NCI-H2227 treated with DMSO at 0.1 percent for 48 hours (cell line): ENCODE measurements at regions not wholly inside any gene's neighbourhood (a gene's known extent, or its start where the extent isn't known, plus 50 kb on each side); places are given as distances from the start of the nearest gene placed in this dataset.

Experiments
- DNase-seq: peaks from one replicate; lab custom pipeline; 2025; lab: John Stamatoyannopoulos, UW

GRCh38 chr22:48440673-48441552, 1386.8 kb downstream of the BRD1 start:
- no peak for DNase-seq

DNA sequence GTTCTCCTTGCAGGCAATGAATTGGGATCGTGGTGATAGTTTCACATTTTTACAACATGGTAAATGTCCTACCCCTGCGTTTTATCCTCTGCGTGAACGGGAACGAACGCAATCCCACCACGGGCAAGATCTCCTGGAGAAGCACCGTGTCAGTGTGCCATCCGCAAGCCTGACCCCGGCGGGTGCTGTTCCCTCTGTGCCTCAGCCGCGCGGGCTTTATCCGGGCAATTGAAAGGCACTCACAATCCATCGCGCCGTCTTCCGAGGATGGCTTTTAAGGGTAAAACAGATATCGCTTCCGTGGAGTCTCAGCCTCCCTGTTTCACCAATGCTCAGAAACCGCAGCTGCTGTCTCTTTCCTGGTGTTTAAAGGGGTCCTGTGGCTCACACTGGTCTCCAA, 1387.5 kb downstream of the BRD1 start:
- DNase-seq = no peak

GRCh38 chr22:48439560-48440135, 1388.0 kb downstream of the BRD1 start:
- no peak for DNase-seq

DNA sequence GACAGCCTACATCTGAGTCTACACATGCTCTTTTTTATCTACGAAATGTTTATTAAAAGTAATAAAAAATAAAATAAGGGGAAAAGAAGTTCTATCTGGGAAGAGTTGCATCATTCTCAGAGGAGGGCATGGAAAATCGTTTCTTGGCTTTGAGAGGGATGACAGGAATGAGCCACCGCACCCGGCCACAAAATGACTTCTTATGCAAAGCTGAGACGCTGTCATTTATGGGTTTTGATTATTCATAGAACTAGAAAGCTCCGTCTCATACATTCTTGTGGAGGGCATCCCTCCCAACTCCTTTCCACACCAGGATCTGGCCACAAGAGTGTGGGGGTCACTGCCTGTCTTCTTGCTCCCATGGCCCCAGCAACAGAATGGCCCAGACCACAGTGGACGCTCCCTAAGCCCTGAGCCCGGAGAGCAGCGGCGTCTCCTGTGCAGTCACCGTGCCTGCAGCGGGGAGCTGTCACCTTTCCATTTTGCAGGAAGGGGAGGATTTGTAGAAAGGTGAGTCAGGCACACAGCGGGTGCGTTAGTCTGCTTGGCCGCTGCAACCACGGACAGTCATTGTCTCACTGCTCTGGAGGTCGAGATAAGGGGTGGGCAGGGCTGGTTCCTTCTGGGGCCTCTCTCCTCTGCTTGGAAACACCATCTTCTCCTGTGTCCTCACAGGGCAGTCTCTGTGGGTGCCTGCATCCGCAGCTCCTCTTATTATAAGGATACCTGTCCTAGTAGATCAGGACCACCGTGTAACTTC, 1388.7 kb downstream of the BRD1 start:
- DNase-seq = no peak

DNA sequence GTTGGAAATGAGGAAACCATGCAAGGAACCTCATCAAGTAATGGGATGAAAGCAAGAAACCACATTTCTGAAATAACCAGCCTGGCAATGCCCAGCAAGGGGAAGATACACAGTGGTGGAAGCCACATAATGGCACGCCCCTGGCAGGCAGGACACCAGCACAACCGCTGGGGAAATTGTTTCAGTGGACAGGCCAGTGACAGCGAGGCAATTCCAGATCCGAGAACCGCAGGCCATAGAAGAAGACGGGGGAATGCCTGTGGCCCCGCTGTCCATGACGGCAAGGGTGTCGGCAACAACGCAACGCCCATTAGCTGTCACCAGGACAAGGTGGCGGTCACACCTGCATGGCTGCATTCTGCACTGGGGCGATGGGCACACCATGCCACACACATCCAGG, 1389.6 kb downstream of the BRD1 start:
- no peak for DNase-seq

DNA sequence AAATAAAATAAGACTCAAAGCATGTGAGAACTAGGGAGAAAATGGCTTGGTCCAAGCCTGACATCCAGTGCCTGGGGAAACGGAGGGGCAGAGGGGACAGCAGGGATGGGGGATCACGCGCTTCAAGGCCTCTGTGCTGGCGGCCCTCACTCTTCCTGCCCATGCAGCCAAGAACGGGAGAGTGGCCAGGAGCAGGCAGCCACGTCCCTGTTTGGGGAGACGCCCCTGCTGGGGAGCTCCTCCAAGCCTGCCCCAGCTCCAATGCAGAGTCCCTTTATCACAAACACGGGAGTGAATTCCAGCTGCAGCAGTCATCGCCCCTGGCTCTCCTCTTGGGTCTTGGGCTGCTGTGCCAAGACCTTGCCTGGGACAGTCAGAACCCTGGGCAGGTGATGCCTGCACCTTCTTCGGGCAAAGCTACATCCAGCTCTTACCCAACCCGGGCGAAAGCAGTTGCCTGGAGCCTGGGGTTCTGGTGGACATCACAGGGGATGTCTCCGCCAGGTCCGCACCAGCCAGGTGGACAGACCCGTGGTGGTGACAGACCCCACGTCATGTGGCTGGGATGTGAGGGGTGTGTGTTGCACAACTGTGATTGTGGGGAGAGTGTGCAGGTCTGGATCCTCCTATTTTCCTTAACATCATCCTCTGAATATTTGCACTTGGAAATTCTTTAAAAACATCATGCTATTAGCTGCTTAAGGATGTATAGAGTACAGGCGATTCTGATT, 1391.3 kb downstream of the BRD1 start:
- no peak for DNase-seq

DNA sequence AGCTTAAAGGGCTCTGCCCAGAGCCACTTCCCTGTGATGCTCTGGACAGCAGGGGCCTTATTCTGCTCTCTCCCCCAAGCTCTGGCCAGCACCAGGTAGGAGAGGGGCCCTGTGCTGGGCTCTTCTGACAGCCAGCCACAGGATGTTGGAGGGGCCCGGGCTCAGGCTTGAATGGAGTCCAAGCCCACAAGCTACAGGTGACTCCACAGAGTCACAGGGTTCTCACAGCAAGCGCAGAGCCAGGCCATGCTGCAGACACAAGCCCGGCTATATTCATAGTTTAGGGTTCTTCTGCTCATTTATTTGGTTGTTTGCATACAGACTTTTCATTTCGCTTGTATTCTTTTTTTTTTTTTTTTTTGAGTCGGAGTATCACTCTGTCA, 1392.8 kb downstream of the BRD1 start:
- DNase-seq = no peak

DNA sequence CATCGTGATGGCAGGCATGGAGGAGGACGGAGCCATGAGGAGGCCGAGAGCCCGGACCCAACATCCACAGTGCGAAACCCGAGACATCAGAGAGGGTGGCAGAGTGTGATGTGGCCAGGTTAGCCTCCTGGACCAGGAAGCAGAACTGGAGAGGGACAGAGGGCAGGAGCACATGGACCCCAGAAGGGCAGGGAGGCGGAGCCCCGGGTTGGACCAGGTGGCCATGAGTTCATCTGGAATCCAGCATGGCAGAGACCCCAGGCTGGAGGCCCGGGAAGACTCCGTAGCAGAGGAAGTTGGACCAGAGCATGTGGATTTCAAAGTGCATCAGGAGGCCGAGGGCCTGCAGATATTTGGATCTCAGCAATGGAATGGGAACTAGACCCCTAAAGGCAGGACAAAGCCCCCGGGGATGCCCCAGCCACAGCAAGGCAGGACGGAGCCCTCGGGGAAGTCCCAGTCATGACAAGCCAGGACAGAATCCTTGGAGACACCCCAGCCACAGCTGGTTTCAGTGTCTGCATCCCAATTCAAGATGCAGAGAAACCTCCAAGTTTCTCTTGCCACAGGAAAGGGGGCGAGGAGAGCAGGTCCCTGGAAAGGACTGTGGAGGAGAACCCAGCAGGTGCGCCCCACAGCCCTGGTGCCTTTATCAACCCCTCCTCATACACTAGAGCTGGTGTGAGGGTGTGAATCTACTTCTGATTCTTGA, 1393.4 kb downstream of the BRD1 start:
- DNase-seq = no peak

DNA sequence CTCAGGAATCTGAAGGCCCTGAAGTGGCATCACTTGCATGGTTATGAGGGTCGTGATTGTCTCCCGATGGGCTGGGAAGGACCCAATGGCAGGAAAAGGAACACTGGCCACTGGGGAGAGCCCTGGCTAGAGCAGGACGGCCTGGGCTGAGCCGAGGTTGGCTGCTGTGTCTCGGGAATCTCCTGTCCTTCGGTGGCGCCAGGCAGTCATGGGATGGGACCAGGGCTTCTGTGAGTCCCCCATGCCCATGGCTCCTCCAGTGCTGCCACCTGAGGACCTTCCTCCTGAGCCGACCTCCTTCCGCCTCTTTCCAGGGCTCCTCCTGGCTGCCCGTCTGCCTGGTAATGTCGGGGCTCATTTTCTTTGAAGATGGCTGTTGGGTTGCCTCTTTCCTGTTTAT, 1394.0 kb downstream of the BRD1 start:
- no peak for DNase-seq

- DNase-seq = no peak
Observed at GRCh38 chr22:48432781-48433518, 1394.7 kb downstream of the BRD1 start.

DNA sequence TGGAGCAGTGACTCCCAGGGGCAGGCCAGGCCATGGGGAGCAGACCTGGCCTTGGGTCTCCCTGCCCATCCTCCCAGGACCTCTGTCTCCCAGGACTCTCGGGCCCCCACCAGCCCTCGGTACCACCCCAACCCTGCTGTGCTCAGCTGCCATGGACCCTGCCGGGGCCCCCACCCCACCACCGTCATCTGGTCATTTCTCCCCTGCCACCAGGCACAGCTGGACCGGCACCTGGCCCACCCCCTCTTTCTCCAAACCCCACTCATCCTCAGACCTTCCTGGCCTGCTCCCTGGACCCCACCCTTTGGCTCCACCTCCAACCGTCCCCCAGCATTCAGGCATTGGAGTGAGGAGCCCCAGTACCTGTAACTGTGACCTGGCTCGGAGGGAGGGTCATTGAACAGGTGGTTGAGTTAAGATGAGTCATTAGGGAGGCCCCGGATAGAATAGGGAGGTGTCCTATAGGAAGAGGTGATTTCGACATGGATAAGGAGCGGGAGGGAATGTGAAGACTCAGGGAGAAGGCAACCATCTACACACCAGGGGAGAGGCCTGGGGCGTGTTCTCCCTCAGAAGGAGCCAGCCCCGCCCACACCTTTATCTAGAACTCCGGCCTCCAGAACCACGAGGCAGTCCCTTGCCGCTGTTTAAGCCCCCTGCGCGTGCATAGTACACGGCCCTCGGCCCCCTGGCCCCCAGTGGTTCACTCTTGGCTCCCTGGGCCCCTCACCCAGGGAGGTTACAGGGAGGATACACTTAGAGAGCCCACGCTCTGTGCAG, 1395.9 kb downstream of the BRD1 start:
- DNase-seq = no peak

DNA sequence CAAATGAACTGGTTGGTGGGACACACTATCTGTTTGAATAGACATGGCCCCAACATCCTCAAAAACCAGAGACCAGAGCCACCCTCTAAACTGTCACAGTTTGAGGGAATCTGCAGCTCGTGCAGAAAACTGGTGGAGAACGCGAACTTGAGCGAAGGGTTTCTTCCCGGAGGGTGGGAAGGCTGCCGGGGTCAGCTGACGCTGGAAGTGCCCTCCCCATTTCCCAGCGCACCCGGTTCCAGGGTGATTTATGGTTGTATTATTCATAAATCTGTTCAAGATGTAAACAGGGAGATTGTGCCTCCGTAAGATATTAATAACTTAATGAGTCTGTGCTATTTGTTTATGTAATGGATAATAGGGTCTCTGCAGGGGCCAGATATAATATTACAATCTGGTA, 1396.7 kb downstream of the BRD1 start:
- DNase-seq = no peak

DNA sequence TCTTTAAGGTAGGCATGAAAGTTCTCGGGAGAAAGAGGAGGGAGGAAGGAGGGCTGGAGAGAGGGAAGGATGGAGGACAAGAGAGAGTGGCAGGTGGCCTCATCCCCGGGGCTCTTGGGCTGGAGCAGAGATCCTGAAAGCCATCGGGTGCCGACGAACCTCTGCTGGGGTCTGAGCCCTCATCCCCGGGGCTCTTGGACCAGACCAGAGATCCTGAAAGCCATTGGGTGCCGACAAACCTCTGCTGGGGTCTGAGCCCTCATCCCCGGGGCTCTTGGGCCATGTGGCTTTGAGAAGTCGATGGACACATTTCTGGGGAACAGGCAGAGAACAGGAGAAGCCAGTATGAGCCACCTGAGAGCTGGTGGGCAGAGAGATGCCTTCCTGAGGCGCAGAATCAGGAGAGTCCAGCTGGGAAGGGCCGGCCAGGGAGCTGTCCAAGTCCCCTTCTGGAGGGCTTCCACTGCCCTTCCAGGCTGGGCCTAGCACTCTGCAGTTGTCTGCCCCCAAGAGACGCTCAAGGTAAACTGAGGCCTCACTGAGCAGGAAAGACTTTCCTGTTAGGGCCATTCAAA, 1398.1 kb downstream of the BRD1 start:
- DNase-seq = no peak

DNA sequence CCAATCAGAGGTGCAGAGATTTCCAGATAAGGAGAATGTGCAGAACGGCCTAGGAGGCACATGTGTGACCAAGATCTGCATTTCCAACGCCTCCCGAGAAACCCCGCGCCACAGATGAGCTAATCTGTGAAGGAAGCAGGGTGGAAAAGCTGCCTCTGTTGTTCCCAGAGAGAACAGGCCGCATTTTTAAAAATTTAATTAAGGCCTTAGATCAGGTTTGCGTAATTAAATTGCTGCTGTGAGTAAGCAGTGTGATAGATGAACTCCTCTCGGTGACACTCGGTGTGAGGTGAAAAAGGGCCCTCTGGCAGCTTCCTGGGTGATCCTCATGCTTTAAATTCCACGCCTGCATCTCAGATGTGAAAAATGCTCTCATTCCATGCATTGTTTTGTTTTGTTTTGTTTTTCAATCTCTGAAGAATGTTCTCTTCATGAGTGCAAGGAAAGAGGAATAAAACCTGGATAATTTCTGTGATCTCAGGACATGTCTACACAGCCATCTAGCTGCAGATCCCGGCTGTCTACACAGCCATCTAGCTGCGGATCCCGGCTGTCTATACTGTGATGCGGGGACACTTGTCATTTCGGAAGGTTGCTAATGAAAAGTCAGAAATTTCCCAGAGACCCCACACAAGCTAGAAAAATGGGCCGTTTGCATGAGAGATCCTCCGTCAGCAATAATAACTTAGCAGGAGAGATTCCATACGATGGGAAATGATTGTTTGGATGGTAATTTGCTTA, 1398.9 kb downstream of the BRD1 start:
- DNase-seq = no peak

DNA sequence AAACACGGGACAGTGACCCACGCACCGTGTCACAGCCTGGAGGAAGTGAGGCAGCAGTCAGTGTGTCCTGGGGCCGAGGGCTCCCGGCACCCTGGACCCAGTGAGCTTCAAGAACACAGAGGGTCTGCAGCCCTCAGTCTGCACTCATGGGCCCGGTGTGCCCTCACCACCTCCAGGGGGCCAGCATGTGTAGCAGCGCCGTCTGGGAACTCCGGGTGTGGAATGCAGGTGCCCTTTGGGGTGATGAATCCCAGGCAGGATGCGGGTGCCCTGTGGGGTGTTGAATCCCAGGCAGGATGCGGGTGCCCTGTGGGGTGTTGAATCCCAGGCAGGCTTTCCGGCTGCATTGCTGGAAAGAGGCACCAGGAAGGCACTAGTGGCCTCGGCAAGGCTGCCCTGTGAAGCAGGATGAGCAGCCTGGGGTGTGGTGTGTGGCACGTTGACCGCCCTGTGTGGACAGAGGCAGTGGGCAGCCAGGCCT, 1399.9 kb downstream of the BRD1 start:
- DNase-seq = no peak

DNA sequence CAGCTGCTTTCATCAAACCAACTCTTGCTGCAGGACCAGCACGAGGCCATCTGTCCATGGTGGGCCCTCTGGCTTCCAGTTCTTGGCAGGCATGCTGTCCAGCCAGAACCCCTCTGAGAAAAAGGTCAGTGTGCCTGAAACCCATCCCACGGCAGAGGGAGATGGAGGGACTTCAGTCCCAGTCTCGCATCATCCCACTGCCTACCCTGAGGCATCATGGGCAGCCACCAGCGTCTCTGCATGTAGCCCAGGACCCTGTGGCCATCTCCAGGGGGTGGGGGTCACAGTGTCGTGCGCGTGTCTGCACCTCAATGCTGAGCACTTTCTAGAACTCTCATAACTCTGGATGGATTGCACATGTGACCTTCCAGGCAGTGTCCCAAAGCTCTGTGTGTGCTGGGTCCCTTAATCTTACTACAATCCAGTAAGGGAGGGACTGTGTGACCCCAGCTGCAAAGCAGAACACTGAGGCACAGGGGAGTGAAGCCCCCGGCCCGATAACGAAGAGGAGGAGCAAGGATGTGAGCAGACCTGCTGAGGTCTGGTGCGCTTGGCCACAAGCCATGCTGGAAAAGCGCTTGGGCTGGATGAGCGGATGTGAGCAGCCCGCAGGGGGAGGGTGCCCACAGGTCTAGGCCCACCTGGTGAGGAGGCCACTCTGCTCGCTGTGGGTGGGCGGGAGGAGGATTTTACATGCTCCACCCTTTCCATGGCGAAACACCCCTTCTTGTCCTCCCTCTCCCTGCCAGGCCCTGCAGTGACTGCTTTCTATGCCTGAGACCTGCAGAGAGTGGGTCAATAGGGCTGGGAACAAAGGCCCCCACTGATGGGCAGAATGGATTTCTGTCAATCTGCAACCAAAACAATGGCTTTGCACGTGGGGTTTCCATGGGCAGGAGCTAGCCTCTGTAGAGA, 1401.0 kb downstream of the BRD1 start:
- DNase-seq = no peak

DNA sequence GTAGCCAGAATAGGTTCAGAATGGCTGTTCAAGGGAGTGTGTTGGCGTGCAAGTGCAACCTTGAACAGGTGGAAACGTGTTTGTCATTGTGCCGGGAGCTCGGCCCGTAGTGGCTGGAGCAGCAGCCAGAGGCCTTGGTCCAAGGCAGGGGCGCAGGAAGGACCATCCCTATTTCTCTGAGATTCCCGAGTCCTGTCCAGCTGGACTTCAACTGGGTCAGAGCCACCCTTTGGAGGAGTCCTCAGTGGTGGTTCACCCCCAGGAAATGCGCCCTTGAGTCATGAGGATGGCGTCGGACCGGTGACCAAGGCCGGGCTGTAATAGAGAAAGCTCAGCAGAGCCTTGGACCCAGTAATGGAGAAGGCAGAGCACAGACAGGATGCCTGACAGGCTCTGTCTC, 1402.0 kb downstream of the BRD1 start:
- DNase-seq = no peak

DNA sequence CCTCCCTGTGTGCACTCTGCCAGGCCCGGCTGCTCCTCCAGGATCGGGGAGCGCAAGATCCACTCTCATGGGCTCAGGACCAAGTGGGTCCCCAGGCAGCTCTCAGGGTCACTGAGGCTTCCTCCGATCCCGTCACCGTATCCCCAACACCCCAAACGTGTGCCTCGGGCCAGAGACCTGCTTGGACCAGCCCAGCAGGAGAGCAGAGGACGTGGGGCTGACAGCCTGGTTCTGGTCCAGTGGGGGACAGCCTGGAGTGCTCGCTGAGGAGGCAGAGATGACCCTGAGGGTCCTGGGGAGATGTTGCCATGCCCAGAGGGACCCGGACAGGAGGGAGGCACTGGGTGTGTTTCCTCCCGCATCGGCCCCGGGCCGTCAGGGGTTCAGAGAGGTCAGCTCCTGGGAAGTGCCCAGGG, 1402.6 kb downstream of the BRD1 start:
- DNase-seq = no peak
